ENCODE measurements at regions not wholly inside any gene's neighbourhood (a gene's known extent, or its start where the extent isn't known, plus 50 kb on each side); places are given as distances from the start of the nearest gene placed in this dataset.

- TF ChIP-seq CTCF (IDR thresholded peaks at IDR 0.05) (no peak), POLR2A (IDR thresholded peaks at IDR 0.05) (no peak)
These were observed 702.7 kb downstream of the MAFB start for GRCh38 chr20:39986173-39986904.

Data from ovary (tissue), 3 donors.